GM18519 (cell line): ENCODE measurements at regions not wholly inside any gene's neighbourhood (a gene's known extent, or its start where the extent isn't known, plus 50 kb on each side); places are given as distances from the start of the nearest gene placed in this dataset.

Experiments used
- ATAC-seq: cut with Tn5 transposase; IDR thresholded peaks from one replicate; pipeline ENCODE4 v1.9.1; 2021; ENCODE audit warnings: mild to moderate bottlenecking, moderate library complexity; ENCODE audit not compliant: unreplicated experiment, low FRiP score

DNA sequence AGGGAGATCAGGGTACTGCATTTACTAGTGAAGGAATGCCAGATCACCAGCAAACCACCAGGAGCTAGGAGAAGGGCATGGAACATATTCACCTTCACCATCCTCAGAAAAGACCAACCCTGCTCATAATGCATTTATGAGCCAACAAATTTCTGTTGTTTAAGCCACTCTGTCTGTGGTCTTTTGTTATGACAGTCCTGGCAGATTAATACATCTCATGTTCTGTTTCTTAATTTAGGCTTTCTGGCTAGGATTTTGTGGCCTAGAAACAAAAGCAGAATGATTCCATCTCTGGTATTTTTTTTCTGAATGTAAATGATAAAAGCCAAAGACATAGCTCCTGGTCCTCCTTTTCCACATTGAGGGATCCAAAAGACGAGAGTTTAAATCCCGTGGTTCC, 797.9 kb downstream of the TYW1 start:
- ATAC-seq = no peak

DNA sequence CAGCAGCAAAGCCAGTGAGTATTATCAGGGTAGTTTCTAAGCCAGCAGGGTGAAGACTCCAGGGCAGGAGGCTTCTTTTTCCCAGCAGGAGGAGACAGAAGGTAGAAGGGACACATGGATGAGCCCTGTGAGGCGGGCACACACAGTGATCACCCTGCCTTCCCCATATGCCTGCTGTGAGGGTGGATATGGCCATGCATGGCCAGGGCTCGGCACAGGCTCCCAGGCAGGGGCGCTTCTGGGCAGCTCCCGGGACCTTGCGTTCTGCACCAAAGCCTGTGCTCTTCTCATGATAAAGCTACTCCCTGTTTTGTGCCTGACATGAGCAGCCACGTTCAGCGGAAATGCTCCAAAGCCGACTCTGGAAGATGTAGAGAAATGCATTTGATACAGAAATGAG, 807.2 kb downstream of the TYW1 start:
- ATAC-seq = no peak

DNA sequence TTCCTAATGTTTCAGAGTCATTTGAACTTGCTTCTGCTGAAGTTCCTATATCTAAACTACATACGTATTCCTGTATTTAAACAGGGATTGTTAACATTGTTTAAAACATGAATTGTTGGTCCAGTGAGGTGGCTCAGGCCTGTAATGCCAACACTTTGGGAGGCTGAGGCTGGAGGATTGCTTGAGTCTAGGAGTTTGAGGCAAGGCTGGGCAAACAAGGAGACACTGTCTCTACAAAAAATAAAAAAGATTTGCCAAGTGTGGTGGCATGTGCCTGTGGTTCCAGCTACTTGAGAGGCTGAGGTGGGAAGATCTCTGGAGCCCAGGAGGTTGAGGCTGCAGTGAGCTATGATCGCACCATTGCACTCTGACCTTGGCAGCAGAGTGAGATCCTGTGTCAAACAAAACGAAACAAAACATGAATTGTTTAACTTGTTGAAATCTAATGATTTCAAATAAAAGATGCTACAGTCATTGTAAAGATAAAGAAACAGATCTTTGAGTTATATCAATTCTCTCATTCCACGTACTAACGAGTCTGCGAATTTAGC, 809.4 kb downstream of the TYW1 start:
- no peak for ATAC-seq

DNA sequence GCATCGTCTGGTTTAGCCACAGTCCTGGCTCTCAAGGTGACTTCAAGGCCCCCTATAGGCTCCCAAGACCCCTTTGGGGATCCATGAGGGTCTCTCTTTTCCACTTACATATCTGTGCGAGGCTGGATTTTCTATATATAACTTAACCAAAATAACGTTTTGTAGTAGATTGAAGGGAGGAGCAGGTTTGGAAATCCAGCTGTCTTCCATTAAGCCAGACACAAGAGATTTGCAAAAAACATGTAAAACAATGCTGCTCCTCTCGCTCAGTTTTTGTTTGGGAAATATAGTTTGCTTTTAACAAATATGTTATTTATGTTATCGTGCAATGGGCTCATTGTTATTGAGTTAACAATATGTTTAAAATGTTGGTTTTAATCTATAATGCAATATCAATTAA, 811.2 kb downstream of the TYW1 start:
- ATAC-seq = no peak

DNA sequence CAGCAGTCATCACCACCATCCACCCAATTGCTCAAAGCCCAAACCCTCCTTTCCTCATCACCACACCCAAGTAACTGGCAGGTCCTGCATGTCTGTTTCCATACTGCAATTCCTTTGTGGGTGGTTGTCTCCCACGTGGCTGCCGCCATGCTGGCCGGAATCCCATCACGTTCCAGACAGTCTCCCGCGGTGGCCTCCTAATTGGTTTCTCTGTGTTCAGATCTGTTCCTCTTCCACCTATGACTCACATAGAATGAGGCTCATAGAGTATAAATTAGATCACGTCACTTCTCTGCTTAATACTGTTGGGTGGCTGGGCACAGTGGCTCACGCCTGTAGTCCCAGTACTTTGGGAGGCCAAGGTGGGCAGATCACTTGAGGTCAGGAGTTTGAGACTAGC, 813.0 kb downstream of the TYW1 start:
- no peak for ATAC-seq

DNA sequence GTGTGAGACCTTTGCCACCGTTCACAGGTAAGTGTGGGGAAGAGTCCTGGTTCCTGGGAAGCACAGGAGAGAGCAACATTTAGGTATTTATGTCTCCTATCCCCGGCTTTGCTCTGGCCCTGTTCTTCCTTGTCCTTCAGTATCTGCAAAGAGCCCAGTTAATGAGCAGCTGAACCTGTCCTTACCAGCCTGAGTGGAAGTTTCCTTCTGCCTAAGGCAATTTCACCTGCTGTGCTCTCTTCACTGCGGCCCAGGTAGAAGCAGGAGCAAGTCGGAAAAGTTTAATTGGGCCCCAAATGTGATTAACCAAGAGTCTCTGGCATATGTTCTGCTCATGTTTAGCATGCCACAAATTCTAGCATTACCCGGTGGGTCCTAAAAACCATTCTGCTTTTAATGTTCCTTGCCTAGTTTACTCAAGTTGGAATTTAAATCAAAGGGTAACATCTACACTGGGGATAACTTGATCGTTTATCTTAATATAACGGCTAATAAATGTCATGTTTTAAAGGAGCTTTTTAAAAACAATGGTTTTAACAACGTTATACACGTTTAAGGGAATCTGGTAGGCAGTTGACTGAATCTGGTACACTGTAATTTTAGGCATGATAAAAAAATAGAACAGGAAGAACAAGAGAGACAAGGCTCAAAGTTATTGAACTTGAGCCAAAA, 817.1 kb downstream of the TYW1 start:
- ATAC-seq = no peak

DNA sequence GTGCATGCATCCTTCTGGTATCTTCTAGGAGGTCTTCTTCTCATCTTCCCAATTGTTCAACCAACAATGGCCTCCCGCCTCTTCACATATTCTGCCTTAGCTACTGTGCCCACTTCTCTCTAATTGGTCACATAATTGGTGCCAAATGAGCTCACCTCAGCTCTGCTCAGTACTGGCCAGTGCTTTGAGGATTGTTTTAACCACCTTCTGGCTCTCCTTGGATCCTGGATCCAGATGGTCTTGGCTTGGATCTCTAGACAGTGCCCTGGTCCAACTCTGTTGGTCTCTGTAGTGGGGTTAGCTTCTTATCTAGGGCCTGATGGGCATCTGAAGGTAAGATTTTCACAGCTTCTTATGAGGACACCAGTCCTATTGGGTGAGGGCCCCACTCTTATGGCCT, 820.8 kb downstream of the TYW1 start:
- no peak for ATAC-seq

DNA sequence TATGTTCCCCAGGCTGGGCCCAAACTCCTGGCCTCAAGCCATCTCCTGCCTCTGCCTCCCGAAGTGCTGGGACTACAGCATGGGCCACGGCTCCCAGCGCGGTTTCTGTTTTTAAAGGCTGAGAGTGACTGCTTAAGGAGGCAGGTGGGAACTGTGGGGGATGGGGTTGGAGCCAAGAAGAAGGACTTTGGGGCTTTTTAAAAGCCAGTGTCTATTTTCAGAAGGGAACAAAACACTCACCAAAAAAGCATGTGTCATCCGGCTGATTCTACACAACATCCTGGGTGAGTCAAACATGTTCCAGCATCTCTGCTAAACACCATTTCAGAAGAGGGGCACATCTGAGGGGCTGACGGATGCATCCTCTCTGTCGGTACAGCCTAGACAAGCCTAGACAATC, 824.5 kb downstream of the TYW1 start:
- no peak for ATAC-seq

DNA sequence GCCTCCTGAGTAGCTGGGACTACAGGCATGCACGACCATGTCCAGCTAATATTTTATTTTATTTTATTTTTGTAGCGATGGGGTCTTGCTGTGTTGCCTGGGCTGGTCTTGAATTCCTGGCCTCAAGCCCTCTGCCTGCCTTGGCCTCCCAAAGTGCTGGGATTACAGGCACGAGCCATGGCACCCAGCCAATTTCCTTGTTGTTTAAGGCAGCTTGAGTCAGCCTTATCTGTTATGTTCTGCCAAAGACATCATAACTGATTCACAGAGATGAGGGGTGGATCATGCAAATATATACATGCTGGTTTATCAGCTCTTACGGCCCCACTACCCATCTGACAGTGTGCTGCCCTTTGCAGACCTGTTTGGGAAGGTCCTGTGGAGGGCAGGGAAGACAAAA, 826.7 kb downstream of the TYW1 start:
- ATAC-seq = no peak

DNA sequence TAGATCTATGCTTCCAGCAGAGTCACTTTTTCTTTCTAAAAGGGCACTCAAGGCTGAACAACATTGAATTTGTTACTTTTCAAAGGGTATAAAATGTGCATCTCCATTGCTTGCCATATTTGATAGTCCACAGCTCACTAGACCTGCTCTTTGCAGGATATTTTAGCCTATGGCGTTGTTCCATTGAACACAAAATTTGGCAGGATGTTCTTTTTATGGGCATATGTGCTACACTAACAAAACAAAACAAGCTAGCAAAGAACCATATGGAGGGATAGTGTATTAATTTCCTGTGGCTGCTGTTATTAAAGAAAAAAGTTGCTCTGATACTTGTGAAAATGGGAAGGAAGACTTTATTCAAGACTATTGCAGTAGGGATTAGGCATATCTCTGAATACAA, 828.7 kb downstream of the TYW1 start:
- no peak for ATAC-seq

DNA sequence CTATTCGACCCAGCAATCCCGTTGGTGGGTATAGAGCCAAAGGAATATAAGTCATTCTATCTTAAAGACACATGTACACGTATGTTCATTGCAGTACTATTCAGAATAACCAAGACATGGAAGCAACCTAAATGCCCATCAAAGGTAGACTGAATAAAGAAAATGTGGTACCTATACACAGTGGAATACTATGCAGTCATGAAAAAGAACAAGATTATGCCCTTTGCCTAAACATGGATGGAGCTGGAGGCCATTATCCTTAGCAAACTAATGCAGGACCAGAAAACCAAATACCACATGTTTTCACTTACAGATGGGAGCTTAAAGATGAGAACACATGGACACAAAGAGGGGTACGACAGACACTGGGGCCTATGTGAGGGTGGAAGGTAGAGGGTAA, 845.3 kb downstream of the TYW1 start:
- no peak for ATAC-seq

DNA sequence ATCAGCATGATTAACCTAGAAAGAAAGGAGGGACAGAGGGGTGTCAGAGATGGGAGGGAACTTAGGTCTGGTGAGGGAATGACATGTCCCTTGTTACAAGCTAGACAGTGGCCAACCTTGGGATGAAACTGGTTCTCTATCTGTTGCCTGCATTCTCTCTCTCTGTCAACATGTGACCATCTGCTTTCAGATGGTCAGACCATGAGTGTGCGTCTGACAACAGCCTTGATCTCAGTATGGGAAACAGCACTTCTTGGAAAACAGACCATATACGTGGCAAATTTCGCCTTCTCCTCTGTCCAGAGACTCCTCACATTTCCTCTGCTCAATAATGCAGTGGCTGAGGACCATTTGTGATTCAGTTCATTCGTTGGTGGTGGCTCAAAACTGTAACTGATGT, 845.9 kb downstream of the TYW1 start:
- no peak for ATAC-seq

DNA sequence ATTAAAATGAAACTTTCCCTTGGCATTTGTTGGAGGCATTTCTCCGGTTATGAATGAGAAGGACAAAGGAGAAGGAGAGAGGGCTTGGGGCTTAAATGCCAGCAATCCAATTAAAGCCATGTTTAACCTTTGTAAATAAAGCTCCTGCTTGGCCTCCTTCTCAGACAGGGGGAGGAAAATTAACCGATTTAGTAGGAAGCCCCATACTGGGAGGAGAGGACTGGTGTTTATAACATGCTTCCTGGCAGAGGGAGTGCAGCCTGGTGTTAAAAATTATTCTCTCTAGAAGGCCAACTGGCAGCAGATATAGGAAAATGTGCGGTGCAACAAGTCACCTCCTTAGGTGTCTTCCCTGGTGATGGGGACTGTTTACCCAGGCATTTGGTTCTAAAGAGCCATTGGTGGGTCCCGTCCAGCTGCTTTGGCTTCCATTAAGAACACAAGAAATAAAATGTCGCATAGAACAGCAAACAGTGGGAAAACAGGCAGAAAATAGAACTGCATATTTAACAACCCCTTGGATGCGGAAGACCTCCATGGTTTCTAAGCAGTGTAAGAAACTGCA, 846.5 kb downstream of the TYW1 start:
- no peak for ATAC-seq

DNA sequence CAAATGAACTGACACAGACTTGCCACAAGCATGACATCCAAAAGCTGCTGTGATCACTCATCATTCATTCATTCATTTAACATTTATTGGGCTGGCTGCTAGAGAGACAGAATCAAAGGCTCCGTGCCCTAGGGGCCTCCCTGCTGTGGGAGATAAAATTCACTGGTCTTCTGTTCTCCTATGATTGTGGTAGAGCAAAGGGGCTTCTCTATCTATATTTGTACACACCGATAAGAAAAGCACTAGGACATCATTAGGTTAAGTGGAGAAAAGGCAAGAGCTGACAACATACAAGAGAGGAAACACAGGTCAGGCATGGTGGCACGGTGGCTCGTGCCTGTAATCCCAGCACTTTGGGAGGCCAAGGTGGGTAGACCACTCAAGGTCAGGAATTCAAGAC, 847.0 kb downstream of the TYW1 start:
- no peak for ATAC-seq

DNA sequence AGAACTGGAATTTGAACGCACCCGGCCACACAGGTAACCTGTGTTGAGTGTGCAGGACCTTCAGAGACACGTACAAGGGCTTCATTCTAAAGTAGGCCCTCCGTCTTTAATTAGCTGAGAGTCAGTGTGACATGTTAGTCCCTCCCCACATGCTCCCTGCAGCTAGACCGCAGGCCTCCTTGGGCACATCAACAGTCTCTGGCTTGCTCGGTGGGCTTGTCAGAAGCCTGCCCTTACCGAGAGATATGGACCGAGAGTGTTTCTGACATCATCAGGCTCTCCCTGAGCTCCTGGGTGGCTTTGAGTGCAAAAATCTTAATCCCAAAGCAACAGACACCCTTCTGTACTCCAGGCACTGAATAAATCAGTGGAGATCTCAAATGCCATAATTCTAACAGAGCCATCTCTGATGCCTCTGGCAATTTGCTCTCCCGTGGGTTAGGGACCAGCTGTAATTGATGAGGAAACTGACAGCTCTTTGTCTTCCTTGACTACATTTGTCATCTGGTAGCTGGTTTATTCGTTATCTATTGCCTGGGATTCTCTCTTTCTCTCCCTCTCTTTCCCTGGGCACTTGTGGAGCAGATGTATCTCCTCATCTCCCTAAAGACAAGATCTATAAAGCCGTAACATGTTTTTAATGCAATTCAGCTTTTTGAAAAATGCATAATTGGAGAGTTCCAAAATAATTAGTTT, 850.6 kb downstream of the TYW1 start:
- no peak for ATAC-seq

DNA sequence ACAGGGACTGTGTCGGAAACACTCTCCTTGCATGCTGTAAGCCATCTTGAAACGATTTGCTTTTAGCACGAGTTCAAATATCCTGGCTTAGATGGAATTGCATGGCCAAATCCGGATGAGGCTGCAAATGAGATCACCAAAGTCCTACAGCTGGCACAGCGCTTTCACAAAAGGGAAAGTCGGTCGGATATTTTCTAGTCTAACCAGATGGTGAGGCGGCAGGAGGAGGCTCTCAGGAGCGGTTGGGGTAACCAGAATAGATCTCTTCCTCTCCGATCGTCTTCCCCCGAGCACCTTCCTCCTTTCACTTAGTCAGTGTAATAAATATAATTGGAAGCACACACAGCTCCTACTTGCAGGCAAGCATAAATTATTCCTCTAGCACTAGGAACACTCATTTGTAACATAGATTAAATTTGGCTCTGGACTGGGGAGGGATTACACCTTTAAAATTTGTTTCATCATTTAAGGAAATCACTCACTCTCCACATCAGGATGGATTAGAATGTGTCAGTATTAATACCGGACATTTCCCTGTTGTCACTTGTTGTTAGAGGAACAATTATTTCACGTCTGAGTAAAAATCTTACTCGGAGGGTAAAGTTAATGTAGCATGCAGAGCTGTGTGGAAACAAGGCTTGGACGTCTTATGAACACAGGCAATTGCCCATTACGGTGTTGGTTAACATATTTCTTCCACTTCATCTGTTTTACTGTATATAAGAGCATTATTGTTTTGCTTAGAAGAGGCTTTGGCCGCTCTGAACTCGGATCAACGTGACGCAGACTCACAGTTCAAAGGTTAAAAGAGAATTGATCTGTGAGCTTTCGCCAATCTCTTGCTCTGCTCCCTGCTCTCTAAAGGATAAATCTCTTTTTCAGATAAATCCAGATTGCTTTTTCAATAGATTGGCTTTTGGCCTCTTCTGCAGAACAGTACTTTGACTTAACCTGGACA, 857.9 kb downstream of the TYW1 start:
- no peak for ATAC-seq

DNA sequence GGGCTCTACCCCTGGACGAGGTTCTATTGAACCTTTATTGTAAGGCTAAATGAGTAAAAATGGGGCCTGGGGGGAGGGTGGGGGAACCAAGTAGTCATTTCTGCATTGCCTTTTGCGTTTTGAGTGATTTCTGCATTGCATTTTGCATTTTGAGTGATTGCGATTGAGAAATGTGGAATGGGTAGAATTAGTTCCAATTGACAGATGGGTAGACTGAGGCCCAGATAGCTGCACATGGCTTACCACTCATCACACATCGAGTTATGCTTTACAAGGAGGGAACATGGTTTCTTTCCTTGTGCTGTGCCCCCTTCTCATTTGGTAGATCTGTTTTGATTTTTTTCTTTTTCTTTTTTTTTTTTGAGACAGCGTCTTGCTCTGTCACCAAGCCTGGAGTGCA, 858.7 kb downstream of the TYW1 start:
- no peak for ATAC-seq

DNA sequence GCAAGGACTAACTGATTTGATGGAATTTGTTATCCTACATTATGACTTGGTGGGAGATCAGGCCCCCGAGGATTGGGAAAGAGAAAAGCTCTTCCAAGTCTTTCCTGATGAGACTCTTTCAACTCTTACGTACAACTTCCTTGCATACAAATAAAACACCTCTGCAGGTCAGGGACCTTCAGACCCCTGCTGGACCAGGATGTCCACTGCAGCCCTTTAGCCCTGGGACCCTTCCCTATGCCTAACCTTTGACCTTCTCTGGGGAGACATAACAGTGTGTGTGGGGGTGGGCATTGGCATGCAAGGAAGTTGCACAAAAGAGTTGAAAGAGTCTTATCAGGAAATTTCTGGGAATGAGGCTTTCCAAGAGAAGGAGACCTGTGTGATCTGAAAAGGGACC, 859.4 kb downstream of the TYW1 start:
- no peak for ATAC-seq

DNA sequence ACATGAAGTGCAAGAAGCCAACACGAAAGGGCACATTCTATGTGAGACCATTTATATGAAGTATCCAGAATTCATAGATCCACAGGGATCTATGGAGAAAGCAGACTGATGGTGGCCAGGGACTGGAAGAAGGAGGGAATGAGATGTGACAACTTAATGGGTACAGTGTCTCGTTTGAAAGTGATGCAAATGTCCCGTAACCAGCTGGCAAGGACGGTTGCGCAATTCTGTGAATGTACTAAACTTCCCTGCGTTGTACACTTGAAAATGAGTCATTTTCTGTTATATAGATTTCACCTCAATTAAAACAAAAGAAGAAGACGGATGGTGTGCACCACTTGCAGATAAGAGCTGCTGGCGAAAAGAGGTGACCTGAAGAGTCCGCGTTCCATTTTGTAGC, 861.1 kb downstream of the TYW1 start:
- ATAC-seq = no peak

DNA sequence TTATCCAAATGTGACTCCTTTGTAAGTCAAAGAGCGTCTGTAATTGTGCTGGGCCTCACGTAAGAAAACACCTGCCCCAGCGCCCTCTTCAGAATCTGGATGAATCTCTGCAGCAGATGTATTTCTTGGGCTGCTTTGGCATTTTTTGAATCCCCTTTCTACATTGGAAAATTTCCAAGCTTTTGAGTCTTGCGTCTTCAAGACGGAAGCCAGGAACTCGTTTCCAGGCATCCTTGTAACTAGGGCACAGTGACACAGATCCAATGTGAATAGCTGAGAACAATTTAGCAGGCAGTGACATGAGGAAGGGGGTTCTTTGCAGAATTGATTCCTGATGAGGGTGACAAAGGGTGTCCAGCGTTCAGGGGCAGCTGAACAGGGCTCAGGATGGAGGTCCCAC, 862.3 kb downstream of the TYW1 start:
- ATAC-seq = no peak

DNA sequence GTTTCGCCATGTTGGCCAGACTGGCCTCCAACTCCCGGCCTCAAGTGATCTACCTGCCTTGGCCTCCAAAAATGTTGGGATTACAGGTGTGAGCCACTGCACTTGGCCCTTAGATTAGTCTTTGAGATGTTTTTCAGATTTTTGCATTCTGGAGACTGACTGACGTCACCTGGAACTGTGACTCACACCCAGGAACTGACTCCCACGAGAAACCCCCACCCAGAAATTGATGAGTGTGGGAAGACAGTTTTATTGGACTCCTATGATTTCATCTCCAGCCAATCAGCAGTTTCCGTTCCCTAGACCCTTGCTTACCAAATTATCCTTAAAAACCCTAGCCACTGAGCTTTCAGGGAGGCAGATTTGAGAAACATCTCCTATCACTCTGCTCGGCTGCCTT, 867.3 kb downstream of the TYW1 start:
- ATAC-seq = no peak
